Non-pigmented ciliary epithelial cell (primary cell): ENCODE measurements at regions not wholly inside any gene's neighbourhood (a gene's known extent, or its start where the extent isn't known, plus 50 kb on each side); places are given as distances from the start of the nearest gene placed in this dataset.
A peak's percentile ranks its signal among the peaks of the same experiment; 100 is the strongest.
"Not testable (repeated sequence)": the region's sequence is repeated elsewhere in the genome, so short reads cannot be mapped to it uniquely, and the experiment has no call there.

Experiments
- DNase-seq: peaks from one replicate; pipeline ENCODE4 v3.0.0-alpha.2; 2010; ENCODE audit warnings: low read depth

GRCh38 chr18:73544617-73545016, 603.0 kb downstream of the FBXO15 start:
- no peak for DNase-seq

DNA sequence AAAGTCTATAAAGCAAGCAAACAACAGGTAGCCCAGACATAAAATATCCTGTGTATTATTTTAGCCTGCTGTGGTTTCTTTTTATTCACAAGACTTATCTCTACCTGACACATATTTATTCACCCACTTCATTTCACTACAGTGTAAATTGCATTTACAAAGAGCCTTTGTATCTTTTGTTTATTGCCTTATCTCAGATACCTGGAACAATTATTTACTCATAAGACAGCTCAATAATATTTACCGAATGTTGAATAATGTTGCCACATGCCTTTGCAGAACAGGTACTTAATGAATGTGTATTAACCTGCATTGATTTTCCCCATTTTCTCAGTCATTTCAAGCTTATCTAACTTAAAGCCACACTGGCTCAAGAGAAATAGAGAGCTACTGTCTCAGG, 603.6 kb downstream of the FBXO15 start:
- no peak for DNase-seq

- DNase-seq: no peak
These were observed 611.6 kb downstream of the FBXO15 start for GRCh38 chr18:73535990-73536389.

GRCh38 chr18:73535189-73535588, 612.4 kb downstream of the FBXO15 start:
- DNase-seq: no peak

DNA sequence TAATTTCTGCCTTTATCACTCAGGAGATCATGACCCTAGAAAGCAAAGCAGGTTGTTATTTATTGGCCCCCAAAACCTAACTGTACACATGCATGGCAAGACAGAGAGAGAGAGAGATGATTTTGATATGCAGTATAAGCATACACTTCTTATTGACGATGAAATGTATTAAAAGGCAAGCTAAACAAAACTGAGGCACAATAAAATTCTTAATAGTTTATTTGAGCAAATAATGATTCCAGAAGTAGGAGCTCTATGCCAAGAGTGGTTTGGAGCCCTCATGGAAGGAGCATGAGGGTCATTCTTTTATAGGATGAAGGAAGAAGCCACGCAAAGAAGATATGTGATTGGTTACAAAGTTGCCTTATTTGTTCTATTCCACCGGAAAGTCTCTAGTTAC, 616.0 kb downstream of the FBXO15 start:
- DNase-seq: no peak

DNA sequence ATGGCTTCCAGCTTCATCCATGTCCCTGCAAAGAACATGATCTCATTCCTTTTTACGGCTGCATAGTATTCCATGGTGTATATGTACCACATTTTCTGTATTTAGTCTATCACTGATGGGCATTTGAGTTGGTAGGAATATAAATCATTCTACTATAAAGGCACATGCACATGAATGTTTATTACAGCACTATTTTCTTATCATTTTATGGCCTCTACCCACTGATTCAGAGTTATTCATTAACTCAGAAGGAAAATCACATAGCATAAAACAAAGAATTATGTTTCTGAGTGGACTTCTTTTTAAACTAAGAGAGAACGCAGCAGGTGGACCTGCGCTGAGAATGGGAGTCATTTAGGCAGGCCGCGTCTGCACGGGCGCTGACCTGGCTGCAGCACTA, 619.6 kb downstream of the FBXO15 start:
- no peak for DNase-seq

DNA sequence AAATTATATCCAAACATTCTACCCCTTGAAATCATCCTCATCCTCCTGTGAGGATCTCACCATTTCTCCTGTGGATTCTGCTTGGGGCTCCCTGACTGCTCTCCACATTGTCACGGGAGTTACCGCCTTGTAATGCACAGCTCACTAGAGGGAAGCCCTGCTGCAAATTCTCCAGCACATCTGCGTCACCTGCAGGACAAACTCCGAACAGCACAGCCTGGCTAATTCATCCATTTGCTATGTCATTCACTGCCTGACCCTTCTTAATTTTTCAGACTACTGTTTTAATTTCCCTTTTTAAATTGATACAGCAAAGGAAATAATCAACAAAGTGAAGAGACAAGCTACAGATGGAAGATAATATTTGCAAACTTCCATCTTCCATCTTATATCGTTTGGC, 627.4 kb downstream of the FBXO15 start:
- DNase-seq: no peak

- DNase-seq: not testable (repeated sequence)
These were observed 631.6 kb downstream of the FBXO15 start for GRCh38 chr18:73516056-73516455.

GRCh38 chr18:73514449-73514848, 633.2 kb downstream of the FBXO15 start:
- DNase-seq: no peak

GRCh38 chr18:73511771-73512503, 635.7 kb downstream of the FBXO15 start:
- no peak for DNase-seq

DNA sequence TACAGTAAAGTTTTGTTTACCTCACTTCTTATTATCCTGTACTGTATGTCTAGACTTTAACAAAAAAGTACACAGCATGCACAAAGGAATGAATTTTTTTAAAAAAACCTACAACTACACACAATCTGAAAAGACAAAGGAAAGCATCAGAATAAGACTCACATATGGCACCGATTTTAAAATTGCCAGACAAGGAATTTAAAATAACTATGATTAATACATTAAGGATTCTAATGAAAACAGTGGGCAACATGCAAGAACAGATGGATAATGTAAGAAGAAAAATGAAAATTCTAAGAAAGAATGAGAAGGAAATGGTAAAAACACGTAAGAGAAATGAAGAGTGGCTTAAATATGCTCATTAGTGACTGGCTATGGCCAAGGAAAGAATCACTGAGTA, 638.2 kb downstream of the FBXO15 start:
- peak; percentile 11 for DNase-seq

- no peak for DNase-seq
These were observed 635.5 kb upstream of the NETO1 start for GRCh38 chr18:73503326-73503725.

DNA sequence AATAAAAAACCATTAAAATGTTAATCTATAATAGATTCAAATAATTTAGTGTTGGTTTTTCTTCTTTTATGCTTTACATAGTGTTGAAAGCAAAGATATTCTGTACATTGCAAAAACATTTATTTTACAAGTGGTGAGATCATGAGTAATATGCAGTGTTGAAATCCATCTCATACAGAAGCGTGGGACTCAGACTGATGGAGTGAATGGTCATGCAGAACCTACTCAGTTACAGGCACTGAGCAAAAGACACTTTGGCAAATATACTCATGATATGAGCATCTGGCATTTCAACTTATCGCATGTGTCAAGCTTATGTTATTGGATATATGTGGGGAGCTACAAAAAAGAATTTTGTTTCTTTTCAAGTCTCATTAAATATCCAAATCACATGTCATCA, 620.2 kb upstream of the NETO1 start:
- no peak for DNase-seq

DNA sequence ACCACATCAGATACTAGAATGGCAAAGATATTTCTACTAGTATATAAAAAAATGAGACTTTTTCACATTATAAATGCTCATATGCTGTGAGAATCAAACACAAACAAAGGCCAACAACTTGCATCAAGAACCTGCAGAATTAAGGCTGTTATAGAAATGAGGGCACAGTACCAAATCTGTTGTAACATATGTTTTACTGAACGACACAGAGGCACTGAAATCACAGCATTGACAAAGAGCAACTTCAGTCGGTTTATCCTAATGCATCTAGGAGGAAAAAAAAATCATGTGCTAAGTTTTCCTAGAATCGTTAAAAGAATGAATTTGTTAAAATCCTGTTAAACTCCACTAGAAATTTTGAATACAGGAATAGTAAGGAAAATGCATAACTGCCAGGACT, 617.4 kb upstream of the NETO1 start:
- no peak for DNase-seq

- no peak for DNase-seq
These were observed 615.1 kb upstream of the NETO1 start for GRCh38 chr18:73482901-73483300.

- no peak for DNase-seq
These were observed 611.7 kb upstream of the NETO1 start for GRCh38 chr18:73479477-73479876.

DNA sequence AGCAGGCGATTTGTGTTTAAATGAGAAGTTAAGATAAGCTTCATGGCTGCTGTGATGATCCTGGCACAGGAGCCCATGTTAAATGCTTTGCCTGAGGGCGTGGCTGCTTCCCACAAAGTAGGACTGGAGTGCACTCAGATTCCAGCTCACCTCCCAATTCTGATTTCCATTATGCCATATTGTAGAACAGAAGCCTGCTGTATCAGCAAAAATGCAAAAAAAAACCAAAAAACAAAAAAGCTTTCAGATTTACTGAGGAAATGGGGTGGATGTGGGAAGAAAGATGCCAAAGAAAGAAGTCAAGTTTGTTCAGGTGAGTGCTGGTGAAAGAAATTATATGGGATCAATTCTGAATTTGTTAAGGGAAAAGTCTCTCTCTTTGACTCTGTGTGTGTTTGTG, 610.4 kb upstream of the NETO1 start:
- no peak for DNase-seq

- no peak for DNase-seq
These were observed 608.2 kb upstream of the NETO1 start for GRCh38 chr18:73476031-73476430.

- DNase-seq: peak; percentile 72
These were observed 594.3 kb upstream of the NETO1 start for GRCh38 chr18:73462092-73462491.

- DNase-seq: peak; percentile 14
These were observed 593.9 kb upstream of the NETO1 start for GRCh38 chr18:73461780-73462059.

GRCh38 chr18:73461038-73461779, 593.4 kb upstream of the NETO1 start:
- no peak for DNase-seq

DNA sequence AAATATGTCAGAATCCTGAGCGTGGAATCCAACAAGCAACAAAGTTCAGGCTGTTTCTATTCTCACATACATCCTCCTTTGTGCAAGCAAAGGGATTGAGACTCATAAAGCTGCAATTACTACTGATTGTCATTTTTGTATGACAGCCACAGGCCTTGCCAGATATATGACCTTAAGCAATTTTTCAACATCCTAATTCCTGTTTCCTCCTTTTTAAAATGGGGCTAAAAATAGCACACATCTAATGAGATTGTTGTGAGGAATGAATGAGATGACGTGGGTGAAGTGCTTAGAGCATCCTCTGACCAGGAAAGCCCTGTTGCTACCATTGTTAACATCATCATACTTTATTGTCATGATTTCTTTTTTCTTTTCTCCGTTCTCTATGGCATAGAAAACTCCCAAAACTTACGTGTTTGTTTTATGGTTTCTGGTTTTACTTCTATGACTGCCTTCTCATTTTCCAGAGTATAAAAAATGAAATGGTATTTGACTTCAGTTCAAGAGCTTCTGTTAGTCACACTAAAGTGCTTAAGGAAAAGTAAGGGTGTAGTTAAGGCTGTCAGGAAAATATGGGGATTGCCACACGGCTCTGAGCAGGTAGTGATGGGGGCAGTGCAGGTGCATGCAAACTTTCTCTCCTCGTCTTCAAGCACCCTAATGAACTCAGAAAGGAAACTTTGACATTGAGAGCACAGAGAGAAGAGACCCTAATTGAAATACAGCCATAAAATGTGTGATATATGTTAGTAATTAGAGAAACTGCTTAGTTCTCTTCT, 590.6 kb upstream of the NETO1 start:
- no peak for DNase-seq

DNA sequence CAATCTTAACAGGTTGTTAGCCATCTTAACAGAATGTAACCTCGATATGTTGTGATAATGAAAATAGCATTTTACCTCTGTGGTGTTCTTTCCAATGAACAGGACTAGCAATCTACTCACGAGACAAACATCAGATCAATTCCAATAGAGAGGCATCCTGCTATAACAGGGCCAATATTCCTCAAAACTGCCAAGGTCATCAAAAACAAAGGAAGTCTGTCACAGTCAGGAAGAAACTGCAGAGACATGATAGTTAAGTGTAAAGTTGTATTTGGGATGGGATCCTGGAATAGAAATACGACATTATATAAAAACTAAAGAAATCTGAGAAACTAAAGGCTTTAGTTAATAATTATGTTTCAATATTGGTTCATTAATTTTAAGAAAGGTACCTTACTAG, 588.9 kb upstream of the NETO1 start:
- DNase-seq: no peak
